BE2C (cell line): ENCODE measurements at regions not wholly inside any gene's neighbourhood (a gene's known extent, or its start where the extent isn't known, plus 50 kb on each side); places are given as distances from the start of the nearest gene placed in this dataset.

Source experiments
- DNase-seq: peaks from one replicate; pipeline ENCODE4 v3.0.0-alpha.2; 2020
- H3K27me3 ChIP-seq: fragments of 250-450 bp; sonication (Bioruptor Pico); 2 replicates; pipeline ENCODE4 v1.5.1; 2020; ENCODE audit warnings: mild to moderate bottlenecking
- H3K36me3 ChIP-seq: fragments of 250-450 bp; sonication (Bioruptor Pico); 2 replicates; pipeline ENCODE4 v1.5.1; 2020; ENCODE audit warnings: mild to moderate bottlenecking
- H3K4me1 ChIP-seq: fragments of 250-450 bp; sonication (Bioruptor Pico); 2 replicates; pipeline ENCODE4 v1.5.1; 2020
- H3K4me3 ChIP-seq: 2 replicates; pipeline ENCODE4 v1.5.1; 2011; ENCODE audit warnings: low read depth, low read length
- H3K9me3 ChIP-seq: fragments of 250-450 bp; sonication (Bioruptor Pico); 2 replicates; pipeline ENCODE4 v1.5.1; 2020
- TF ChIP-seq, protein P1 (sequence below): IDR thresholded peaks from 2 replicates; pipeline ENCODE4 v1.5.1; 2012; ENCODE audit warnings: mild to moderate bottlenecking, low read depth, low read length

DNA sequence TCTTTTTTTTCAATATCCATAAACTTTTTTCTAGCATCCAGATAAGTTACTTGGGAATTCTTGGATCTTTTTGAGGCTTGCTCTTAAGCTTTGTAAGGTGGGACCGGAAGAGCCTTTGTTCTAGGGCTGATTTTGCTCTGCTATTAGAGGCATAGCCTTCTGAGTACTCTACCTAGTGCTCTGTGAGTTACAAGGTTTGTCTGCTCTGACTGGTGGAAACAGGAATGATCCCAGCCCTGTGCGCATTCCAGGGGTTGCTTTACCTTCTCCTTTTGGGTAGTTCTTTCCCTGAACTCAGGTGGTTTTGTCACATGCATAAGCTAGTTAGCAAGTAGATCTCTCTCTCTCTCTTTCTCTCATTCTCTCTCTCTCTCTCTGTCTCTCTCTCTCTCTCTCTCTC lies 180.8 kb upstream of the PCSK5 start:
- DNase-seq, result no peak
- no peak overlapping the region for H3K4me3 ChIP-seq
- no peaks in the 10 kb centered on the region for H3K9me3 ChIP-seq
- TF ChIP-seq, protein P1, sequence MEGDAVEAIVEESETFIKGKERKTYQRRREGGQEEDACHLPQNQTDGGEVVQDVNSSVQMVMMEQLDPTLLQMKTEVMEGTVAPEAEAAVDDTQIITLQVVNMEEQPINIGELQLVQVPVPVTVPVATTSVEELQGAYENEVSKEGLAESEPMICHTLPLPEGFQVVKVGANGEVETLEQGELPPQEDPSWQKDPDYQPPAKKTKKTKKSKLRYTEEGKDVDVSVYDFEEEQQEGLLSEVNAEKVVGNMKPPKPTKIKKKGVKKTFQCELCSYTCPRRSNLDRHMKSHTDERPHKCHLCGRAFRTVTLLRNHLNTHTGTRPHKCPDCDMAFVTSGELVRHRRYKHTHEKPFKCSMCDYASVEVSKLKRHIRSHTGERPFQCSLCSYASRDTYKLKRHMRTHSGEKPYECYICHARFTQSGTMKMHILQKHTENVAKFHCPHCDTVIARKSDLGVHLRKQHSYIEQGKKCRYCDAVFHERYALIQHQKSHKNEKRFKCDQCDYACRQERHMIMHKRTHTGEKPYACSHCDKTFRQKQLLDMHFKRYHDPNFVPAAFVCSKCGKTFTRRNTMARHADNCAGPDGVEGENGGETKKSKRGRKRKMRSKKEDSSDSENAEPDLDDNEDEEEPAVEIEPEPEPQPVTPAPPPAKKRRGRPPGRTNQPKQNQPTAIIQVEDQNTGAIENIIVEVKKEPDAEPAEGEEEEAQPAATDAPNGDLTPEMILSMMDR, result no peak
- no peaks in the 10 kb centered on the region for H3K4me1 ChIP-seq
- H3K27me3 ChIP-seq, result no peaks in the 10 kb centered on the region
- no peaks in the 10 kb centered on the region for H3K36me3 ChIP-seq

DNA sequence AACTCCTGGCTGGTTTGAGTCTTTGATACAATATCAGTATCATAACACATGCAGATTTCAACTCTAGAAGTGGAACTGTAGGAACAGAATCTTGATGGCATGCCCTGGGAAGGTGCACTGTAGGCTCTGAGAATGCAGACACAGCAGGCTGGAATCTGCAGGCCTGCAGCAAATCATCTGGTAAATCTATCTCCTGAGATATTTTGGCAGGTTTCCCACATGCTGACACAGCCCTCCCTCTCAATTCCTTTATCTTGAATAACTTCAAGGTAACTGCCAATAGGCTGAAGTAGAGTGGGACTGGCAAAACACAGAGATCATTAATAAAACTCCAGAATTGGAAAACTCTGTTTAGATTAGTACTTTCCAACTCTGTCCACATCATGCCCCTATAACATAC lies 177.8 kb upstream of the PCSK5 start:
- TF ChIP-seq, protein P1, result no peak
- H3K9me3 ChIP-seq, result no peaks in the 10 kb centered on the region
- H3K36me3 ChIP-seq, result no peaks in the 10 kb centered on the region
- DNase-seq, result no peak
- H3K4me3 ChIP-seq, result no peak overlapping the region
- no peaks in the 10 kb centered on the region for H3K4me1 ChIP-seq
- H3K27me3 ChIP-seq, result no peaks in the 10 kb centered on the region

DNA sequence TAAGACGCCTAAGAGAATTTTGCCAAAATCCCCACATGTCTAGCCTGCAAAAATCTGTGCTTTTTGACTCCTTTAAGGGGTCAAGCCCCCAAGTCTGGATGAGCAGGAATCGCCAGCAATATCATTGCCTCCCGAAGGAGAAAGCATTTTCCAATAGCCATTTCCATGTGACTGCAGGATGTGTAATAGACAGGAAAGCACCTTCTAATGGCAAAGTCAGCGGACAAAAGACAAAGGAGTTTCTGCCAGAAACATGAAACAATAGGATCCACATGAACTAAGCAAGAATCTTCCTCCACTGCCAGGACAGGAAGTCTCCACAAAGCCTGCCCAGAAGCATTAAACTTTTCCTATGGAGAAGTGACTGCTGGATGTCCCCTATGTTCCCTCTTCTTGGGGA lies 177.1 kb upstream of the PCSK5 start:
- Histone ChIP-seq H3K4me3 (no peak overlapping the region), H3K9me3 (no peaks in the 10 kb centered on the region), H3K27me3 (no peaks in the 10 kb centered on the region), H3K4me1 (no peaks in the 10 kb centered on the region), H3K36me3 (no peaks in the 10 kb centered on the region)
- DNase-seq, result no peak
- TF ChIP-seq, protein P1, result no peak

DNA sequence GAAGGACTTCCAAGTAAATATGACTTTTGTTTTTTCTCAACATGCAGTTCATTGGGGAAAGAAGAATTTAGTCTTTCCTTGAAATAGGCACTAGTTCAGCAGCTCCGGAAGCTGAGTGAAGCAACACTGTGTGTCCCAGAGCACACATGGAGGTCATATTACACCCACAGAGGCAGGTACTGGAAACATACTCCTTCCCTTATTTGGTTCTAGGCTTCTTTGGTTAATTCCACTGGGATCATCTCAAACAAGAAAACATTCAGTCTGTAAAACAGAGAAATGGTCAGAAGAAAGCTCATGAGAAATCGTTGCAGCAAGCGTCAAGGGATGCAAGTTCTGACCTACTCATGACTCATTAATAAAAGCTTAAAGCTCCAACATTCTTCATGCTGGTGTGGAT lies 175.1 kb upstream of the PCSK5 start:
- Histone ChIP-seq H3K36me3 (no peaks in the 10 kb centered on the region), H3K4me1 (no peaks in the 10 kb centered on the region), H3K9me3 (no peaks in the 10 kb centered on the region), H3K27me3 (no peaks in the 10 kb centered on the region), H3K4me3 (no peak overlapping the region)
- DNase-seq, result no peak
- TF ChIP-seq, protein P1, result no peak

DNA sequence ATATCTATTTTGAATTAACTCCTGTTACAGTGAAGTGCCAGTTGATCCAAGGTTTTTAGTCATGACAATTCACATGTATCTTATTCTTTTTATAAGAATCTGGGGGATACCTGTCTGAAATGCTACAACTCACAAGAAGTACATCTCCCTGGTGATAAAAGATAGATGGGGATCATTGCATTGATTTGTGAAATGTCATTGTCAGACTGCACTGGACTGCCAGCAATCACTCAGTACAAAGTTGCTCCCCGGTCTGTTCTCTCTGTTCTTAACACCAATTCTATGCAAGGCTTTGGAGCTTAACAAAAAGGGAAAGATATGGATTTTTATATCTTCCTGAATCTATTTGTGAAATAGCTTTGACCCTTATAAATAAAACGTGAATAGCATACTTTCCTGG lies 171.8 kb upstream of the PCSK5 start:
- Histone ChIP-seq H3K36me3 (no peaks in the 10 kb centered on the region), H3K4me1 (no peaks in the 10 kb centered on the region), H3K4me3 (no peak overlapping the region), H3K9me3 (no peaks in the 10 kb centered on the region), H3K27me3 (no peaks in the 10 kb centered on the region)
- TF ChIP-seq, protein P1, result no peak
- no peak for DNase-seq

DNA sequence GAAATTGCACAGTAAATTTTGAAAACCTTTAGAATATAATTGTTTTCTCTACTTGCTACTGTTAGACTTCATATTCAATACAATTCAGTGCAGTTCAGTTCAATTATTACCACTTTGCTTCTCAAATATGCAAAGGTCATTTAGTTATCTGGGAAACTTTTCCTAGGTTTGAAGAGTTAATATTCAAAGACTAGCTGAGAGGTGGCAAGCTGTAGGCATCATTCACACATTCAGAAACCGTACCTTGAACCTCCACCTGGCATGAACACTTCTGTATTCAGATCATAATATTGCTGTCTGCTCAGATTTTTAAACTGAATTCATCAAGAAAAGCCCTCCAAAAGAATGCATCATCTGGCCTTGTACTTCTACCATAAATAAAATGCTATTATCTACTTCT lies 162.1 kb upstream of the PCSK5 start:
- no peaks in the 10 kb centered on the region for H3K27me3 ChIP-seq
- H3K9me3 ChIP-seq, result no peaks in the 10 kb centered on the region; the same call in 1 of the 2 replicates
- TF ChIP-seq, protein P1, result no peak
- H3K4me3 ChIP-seq, result no peak overlapping the region
- DNase-seq, result no peak
- H3K36me3 ChIP-seq, result no peaks in the 10 kb centered on the region
- no peaks in the 10 kb centered on the region for H3K4me1 ChIP-seq
